ENCODE measurements at regions not wholly inside any gene's neighbourhood (a gene's known extent, or its start where the extent isn't known, plus 50 kb on each side); places are given as distances from the start of the nearest gene placed in this dataset.

DNA sequence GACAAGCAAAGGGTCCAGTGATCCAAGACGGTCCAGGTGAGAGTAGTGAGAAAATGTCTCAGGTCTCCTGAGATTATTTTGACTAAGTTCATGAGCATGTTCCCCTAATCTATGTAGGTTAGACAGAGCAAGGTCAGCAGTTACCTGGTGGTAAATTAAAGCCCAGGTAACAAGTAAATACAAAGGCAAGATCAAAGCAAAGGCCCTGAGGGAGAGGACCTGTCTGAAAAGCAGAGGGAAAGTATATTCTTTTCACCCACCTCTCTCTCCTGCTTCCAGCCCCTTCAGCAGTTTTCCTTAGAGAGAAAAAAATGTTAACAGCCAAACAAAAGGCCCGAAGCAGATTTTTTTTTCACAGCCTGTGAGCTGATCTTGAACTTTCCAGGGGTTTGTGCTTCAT is 302.7 kb downstream of the MAP2K6 start:
- DNase-seq, result no peak
- Histone ChIP-seq H3K27me3 (no peaks in the 10 kb centered on the region), H3K36me3 (no peaks in the 10 kb centered on the region), H3K27ac (no peak overlapping the region), H3K9me3 (no peaks in the 10 kb centered on the region), H3K4me3 (no peak overlapping the region), H3K4me1 (no peaks in the 10 kb centered on the region)
- intact Hi-C loops (cut with DNase I; ENCODE audit: low total_unique reads), result no loop called here
- TF ChIP-seq, protein P1, sequence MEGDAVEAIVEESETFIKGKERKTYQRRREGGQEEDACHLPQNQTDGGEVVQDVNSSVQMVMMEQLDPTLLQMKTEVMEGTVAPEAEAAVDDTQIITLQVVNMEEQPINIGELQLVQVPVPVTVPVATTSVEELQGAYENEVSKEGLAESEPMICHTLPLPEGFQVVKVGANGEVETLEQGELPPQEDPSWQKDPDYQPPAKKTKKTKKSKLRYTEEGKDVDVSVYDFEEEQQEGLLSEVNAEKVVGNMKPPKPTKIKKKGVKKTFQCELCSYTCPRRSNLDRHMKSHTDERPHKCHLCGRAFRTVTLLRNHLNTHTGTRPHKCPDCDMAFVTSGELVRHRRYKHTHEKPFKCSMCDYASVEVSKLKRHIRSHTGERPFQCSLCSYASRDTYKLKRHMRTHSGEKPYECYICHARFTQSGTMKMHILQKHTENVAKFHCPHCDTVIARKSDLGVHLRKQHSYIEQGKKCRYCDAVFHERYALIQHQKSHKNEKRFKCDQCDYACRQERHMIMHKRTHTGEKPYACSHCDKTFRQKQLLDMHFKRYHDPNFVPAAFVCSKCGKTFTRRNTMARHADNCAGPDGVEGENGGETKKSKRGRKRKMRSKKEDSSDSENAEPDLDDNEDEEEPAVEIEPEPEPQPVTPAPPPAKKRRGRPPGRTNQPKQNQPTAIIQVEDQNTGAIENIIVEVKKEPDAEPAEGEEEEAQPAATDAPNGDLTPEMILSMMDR (IDR thresholded peaks at IDR 0.05), result no peak

DNA sequence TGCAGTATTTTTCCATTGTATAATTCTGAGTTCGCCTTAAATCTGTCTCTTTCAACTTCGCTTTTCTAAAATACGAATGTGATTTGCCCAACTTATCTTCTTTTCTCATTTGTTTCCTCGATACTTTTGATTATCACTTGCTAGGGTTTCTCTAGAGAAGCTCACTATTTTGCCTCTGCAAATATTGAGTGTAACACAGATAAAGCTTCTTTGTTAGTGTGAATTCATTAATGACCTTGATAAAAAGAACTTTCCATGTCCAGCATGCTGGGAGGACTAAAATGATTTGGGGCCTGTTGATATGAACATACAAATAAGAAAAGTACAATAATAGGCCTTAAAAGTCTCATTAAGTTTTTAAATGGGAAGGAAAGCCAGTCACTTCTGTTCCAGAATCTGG is 303.3 kb downstream of the MAP2K6 start:
- Histone ChIP-seq H3K27me3 (no peaks in the 10 kb centered on the region), H3K36me3 (no peaks in the 10 kb centered on the region), H3K4me1 (no peaks in the 10 kb centered on the region), H3K27ac (no peak overlapping the region), H3K9me3 (no peaks in the 10 kb centered on the region), H3K4me3 (no peak overlapping the region)
- intact Hi-C loops (cut with DNase I; ENCODE audit: low total_unique reads), result no loop called here
- no peak for DNase-seq
- TF ChIP-seq, protein P1 (IDR thresholded peaks at IDR 0.05), result no peak
- no peak for TF ChIP-seq POLR2A (IDR thresholded peaks at IDR 0.05)

DNA sequence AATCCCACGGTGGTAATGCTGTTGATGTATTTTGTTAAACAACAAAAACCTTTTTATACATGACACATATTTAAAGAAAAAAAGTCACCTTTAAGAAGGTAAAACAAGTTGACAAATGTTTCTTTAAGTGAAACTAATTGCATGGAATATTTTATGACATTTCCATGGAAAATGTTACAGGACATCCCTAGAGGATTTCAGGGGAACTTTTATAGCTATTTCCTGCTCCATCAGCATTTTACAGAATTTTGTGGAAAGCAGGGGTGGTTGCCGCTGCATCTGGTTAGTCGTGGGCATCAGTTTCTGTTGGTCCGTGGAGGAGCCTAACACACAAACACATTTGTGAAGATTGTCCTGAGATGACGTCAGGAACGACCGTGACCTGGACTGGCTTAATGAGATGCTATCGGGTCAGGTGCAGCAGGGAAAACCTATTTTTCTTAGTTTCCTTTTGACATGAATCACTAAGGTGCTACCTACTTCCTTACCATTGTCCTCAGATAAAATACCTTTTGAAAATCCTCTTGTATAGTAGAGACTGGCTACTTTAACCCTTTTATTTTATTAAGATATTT is 305.1 kb downstream of the MAP2K6 start:
- DNase-seq, result no peak
- H3K36me3 ChIP-seq, result no peaks in the 10 kb centered on the region
- H3K4me3 ChIP-seq, result no peak overlapping the region
- no peak for TF ChIP-seq POLR2A (IDR thresholded peaks at IDR 0.05)
- TF ChIP-seq, protein P1 (IDR thresholded peaks at IDR 0.05), result no peak
- intact Hi-C loops (cut with DNase I; ENCODE audit: low total_unique reads), result no loop called here
- H3K27ac ChIP-seq, result no peak overlapping the region
- no peaks in the 10 kb centered on the region for H3K9me3 ChIP-seq
- H3K27me3 ChIP-seq, result no peaks in the 10 kb centered on the region
- H3K4me1 ChIP-seq, result no peaks in the 10 kb centered on the region

DNA sequence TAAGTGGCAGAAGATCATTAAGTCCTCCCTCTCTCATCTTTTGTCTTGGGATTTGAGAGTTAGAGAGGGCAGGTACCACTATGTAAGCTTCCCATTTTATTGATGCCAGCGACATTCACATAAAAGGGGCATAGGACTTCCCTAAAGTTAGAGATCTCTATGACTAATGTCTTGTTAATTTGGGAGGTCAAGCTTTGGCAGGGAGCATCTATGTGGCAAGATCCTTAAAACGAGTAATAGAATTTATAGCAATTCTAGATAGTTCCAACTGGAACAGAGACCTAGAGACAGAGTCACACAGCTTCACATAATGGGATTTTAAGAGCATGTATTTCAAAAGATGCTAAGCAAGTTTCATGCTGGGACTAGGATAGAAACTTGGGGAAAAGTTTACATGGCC is 308.0 kb downstream of the MAP2K6 start:
- Histone ChIP-seq H3K9me3 (no peaks in the 10 kb centered on the region), H3K4me1 (no peaks in the 10 kb centered on the region), H3K36me3 (no peaks in the 10 kb centered on the region), H3K27me3 (no peaks in the 10 kb centered on the region), H3K27ac (no peak overlapping the region), H3K4me3 (no peak overlapping the region)
- no peak for TF ChIP-seq POLR2A (IDR thresholded peaks at IDR 0.05)
- TF ChIP-seq, protein P1 (IDR thresholded peaks at IDR 0.05), result no peak
- intact Hi-C loops (cut with DNase I; ENCODE audit: low total_unique reads), result no loop called here
- no peak for DNase-seq

DNA sequence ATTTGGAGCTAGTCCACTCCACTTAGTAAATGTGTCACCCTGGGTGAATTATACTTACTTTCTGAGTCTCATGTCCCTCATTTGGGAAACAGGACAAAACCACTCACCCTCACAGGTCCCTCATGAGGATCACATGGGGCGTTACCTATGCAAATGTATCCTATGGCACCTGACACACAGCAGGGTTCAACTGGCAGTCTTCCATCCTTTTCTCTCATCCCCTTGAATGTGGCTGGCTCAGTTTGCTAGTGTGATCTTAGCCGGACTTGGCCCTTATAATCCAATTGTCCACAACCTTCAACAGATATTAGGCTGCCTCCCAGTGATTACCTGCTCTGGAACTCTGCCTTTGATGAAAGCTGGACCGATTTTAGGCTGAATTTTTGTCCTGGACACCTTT is 308.8 kb downstream of the MAP2K6 start:
- Histone ChIP-seq H3K9me3 (no peaks in the 10 kb centered on the region), H3K4me1 (no peaks in the 10 kb centered on the region), H3K27ac (no peak overlapping the region), H3K4me3 (no peak overlapping the region), H3K36me3 (no peaks in the 10 kb centered on the region), H3K27me3 (no peaks in the 10 kb centered on the region)
- intact Hi-C loops (cut with DNase I; ENCODE audit: low total_unique reads), result no loop called here
- DNase-seq, result no peak
- TF ChIP-seq, protein P1 (IDR thresholded peaks at IDR 0.05), result no peak
